Gastrocnemius medialis (tissue), 4 donors: ENCODE measurements at regions not wholly inside any gene's neighbourhood (a gene's known extent, or its start where the extent isn't known, plus 50 kb on each side); places are given as distances from the start of the nearest gene placed in this dataset.

Experiments
- ATAC-seq, 2 donors: fragments of 150-250 bp; one replicate each; pipeline ENCODE4 v1.9.1; 2016
- DNase-seq, 2 donors: peaks; one replicate each; pipeline ENCODE4 v3.0.0-alpha.2; 2019
- H3K27ac ChIP-seq, 4 donors: fragments of 200-600 bp; sonication (generic); 1 replicate in 1 of 4; 2 replicates in 3 of 4; pipeline ENCODE4 v1.5.1; 2016 to 2018; ENCODE audit warnings: mild to moderate bottlenecking in 2 of 4, moderate library complexity in 1 of 4
- H3K27me3 ChIP-seq, 3 donors: fragments of 200-600 bp; sonication (generic) in 2 of 3; 1 replicate in 1 of 3; 2 replicates in 2 of 3; pipeline versions ENCODE4 v1.5.1 to v1.6.0; 2016 to 2019; ENCODE audit warnings: mild to moderate bottlenecking in 1 of 3, moderate library complexity in 1 of 3
- H3K36me3 ChIP-seq, 2 donors: fragments of 200-600 bp; sonication (generic) in 1 of 2; one replicate each; pipeline ENCODE4 v1.5.1; 2017 to 2018
- H3K4me1 ChIP-seq, 2 donors: fragments of 200-600 bp; sonication (generic) in 1 of 2; one replicate each; pipeline ENCODE4 v1.5.1; 2016 to 2017; ENCODE audit warnings: mild to moderate bottlenecking in 2 of 2
- H3K4me3 ChIP-seq, 4 donors: fragments of 200-600 bp; sonication (generic) in 3 of 4; 1 replicate in 1 of 4; 2 replicates in 3 of 4; pipeline ENCODE4 v1.5.1; 2016 to 2019; ENCODE audit warnings: mild to moderate bottlenecking in 2 of 4
- H3K9me3 ChIP-seq, 3 donors: fragments of 200-600 bp; sonication (generic) in 2 of 3; 1 replicate in 1 of 3; 2 replicates in 2 of 3; pipeline ENCODE4 v1.5.1; 2016 to 2019
- CTCF ChIP-seq, 5 experiments: fragments of 450-650 bp in 3 of 5; fragments of 200-600 bp in 2 of 5; sonication (generic) in 2 of 5; IDR thresholded peaks in 4 of 5; conservative IDR thresholded peaks in 1 of 5; 1 replicate in 4 of 5; 2 replicates in 1 of 5; pipeline ENCODE4 v1.5.1; 2016 to 2019; ENCODE audit warnings: antibody characterized with exemption in 5 of 5, mild to moderate bottlenecking in 3 of 5, moderate library complexity in 3 of 5
- POLR2A ChIP-seq, 2 donors: fragments of 450-650 bp; IDR thresholded peaks; one replicate each; pipeline ENCODE4 v1.6.1; 2017; ENCODE audit warnings: antibody characterized with exemption in 2 of 2, mild to moderate bottlenecking in 2 of 2, moderate library complexity in 2 of 2
- in situ Hi-C, 4 donors: fragments of 200-750 bp; cut with MboI; loops; one replicate each; pipeline versions ENCODE4 v1.15.0 to v1.8.0; 2017; ENCODE audit warnings: low sequenced_read_pairs in 4 of 4
- intact Hi-C: fragments of 100-400 bp; cut with DNase I; formaldehyde crosslinking; loops from one replicate; pipeline ENCODE4 v1.15.1; 2023; ENCODE audit warnings: low total_unique reads

- in situ Hi-C loops = no loop called here
- Histone ChIP-seq H3K27ac (no peak overlapping the region), H3K9me3 (no peaks in the 10 kb centered on the region), H3K36me3 (no peaks in the 10 kb centered on the region), H3K4me1 (no peaks in the 10 kb centered on the region), H3K4me3 (no peak overlapping the region), H3K27me3 (no peaks in the 10 kb centered on the region)
- intact Hi-C loops = no loop called here
- no peak for DNase-seq
- TF ChIP-seq CTCF (IDR thresholded peaks at IDR 0.05 in 4 of 5, conservative IDR thresholded peaks at IDR 0.05 in 1 of 5) = no peak
- no peak for TF ChIP-seq POLR2A (IDR thresholded peaks at IDR 0.05)
- no peak for ATAC-seq
These were observed 703.0 kb downstream of the ZPLD1 start for GRCh38 chr3:103137830-103138229.

GRCh38 chr3:103158183-103158582 is 723.4 kb downstream of the ZPLD1 start:
- no peak for TF ChIP-seq CTCF (IDR thresholded peaks at IDR 0.05 in 4 of 5, conservative IDR thresholded peaks at IDR 0.05 in 1 of 5)
- no peak for TF ChIP-seq POLR2A (IDR thresholded peaks at IDR 0.05)
- Histone ChIP-seq H3K27ac (no peak overlapping the region), H3K27me3 (no peaks in the 10 kb centered on the region), H3K36me3 (no peaks in the 10 kb centered on the region), H3K4me3 (no peak overlapping the region), H3K9me3 (no peaks in the 10 kb centered on the region), H3K4me1 (no peaks in the 10 kb centered on the region)
- DNase-seq = no peak
- intact Hi-C loops = no loop called here
- no peak for ATAC-seq
- in situ Hi-C loops = no loop called here

- no peak for ATAC-seq
- H3K27me3 ChIP-seq = no peaks in the 10 kb centered on the region
- TF ChIP-seq POLR2A (IDR thresholded peaks at IDR 0.05) = no peak
- no peak for TF ChIP-seq CTCF (IDR thresholded peaks at IDR 0.05 in 4 of 5, conservative IDR thresholded peaks at IDR 0.05 in 1 of 5)
- DNase-seq = no peak
- H3K9me3 ChIP-seq = no peaks in the 10 kb centered on the region
- in situ Hi-C loops = no loop called here
- H3K4me3 ChIP-seq = no peak overlapping the region
- H3K27ac ChIP-seq = no peak overlapping the region
- H3K4me1 ChIP-seq = no peaks in the 10 kb centered on the region
- intact Hi-C loops = no loop called here
- no peaks in the 10 kb centered on the region for H3K36me3 ChIP-seq
These were observed 732.1 kb downstream of the ZPLD1 start for GRCh38 chr3:103166890-103167289.

DNA sequence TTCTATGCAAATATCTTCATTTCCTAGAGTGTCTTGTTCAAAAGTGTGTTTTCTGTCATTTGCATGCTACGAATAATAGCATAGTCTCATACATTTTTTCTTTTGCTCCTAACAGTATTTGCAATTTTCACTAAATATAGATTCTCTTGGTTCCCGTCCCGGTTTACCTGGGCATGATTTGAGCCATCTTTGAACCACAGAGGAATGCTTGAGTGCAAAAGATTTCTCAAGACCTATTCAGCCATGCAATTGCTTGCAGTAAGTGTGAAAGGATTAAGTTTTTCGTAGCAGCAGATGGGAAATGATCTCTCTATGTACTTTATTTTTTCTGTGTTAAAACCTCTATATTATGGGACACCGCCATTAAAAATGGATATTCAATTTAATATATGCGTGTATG is 733.0 kb downstream of the ZPLD1 start:
- Histone ChIP-seq H3K9me3 (no peaks in the 10 kb centered on the region), H3K4me3 (no peak overlapping the region), H3K27me3 (no peaks in the 10 kb centered on the region), H3K27ac (no peak overlapping the region), H3K36me3 (no peaks in the 10 kb centered on the region), H3K4me1 (no peaks in the 10 kb centered on the region)
- intact Hi-C loops = no loop called here
- in situ Hi-C loops = no loop called here
- no peak for ATAC-seq
- no peak for TF ChIP-seq POLR2A (IDR thresholded peaks at IDR 0.05)
- TF ChIP-seq CTCF (IDR thresholded peaks at IDR 0.05 in 4 of 5, conservative IDR thresholded peaks at IDR 0.05 in 1 of 5) = no peak
- DNase-seq = no peak

GRCh38 chr3:103169289-103169688 is 734.5 kb downstream of the ZPLD1 start:
- no peak overlapping the region for H3K4me3 ChIP-seq
- H3K27ac ChIP-seq = no peak overlapping the region
- H3K27me3 ChIP-seq = no peaks in the 10 kb centered on the region
- no peaks in the 10 kb centered on the region for H3K36me3 ChIP-seq
- DNase-seq (no peak), ATAC-seq (no peak)
- intact Hi-C loops (no loop called here), in situ Hi-C loops (no loop called here)
- H3K9me3 ChIP-seq = no peaks in the 10 kb centered on the region
- TF ChIP-seq CTCF (IDR thresholded peaks at IDR 0.05 in 4 of 5, conservative IDR thresholded peaks at IDR 0.05 in 1 of 5) = no peak
- TF ChIP-seq POLR2A (IDR thresholded peaks at IDR 0.05) = no peak
- H3K4me1 ChIP-seq = no peaks in the 10 kb centered on the region
